ENCODE measurements at regions not wholly inside any gene's neighbourhood (a gene's known extent, or its start where the extent isn't known, plus 50 kb on each side); places are given as distances from the start of the nearest gene placed in this dataset.

- TF ChIP-seq CTCF (IDR thresholded peaks at IDR 0.05) (no peak), POLR2A (IDR thresholded peaks at IDR 0.05) (no peak)
These were observed 106.3 kb upstream of the PRICKLE2 start for GRCh38 chr3:64331605-64332004.
